Right lung (tissue), 2 donors: ENCODE measurements at regions not wholly inside any gene's neighbourhood (a gene's known extent, or its start where the extent isn't known, plus 50 kb on each side); places are given as distances from the start of the nearest gene placed in this dataset.
"Not testable (repeated sequence)": the region's sequence is repeated elsewhere in the genome, so short reads cannot be mapped to it uniquely, and the experiment has no call there.

Experiments
- DNase-seq, 2 donors: peaks; one replicate each; pipeline ENCODE4 v3.0.0-alpha.2; 2013

DNA sequence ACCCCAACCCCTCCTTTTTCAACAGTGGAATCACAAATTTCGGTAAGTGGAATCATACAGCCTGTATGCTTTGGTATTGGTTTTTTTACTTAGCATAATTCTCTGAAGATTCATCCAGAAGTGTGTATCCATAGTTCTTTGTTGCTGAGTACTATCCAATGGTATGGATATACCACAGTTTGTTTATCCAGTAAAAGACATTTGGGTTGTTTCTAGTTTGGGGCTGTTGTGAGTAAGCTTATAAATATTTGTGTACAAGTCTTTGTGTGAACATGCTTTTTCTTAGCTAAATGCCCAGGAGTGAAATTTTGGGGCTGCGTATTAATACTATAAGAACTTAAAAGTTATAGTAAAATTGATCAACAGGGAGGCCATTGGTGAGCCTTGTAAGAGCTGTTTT, 57.5 kb upstream of the GC start:
- no peak for DNase-seq

DNA sequence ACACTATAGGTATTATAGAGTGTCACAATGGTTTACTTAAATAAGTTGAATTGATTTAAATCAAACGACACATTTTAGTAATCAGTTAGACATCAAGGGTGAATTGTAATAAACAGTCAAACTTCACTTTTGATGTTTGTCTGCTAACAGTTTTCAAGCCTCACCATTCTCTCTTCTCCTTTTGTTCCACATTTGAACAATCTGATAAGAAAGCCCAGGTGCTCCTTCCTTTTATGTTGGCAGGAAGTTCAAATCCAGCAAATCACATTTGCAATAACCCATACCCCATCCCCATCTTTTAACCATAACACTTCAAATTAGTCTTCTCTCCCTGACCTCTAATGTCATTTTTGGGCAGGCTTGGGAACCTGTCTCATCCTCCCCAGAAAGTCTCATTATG, 63.4 kb upstream of the GC start:
- DNase-seq: no peak

DNA sequence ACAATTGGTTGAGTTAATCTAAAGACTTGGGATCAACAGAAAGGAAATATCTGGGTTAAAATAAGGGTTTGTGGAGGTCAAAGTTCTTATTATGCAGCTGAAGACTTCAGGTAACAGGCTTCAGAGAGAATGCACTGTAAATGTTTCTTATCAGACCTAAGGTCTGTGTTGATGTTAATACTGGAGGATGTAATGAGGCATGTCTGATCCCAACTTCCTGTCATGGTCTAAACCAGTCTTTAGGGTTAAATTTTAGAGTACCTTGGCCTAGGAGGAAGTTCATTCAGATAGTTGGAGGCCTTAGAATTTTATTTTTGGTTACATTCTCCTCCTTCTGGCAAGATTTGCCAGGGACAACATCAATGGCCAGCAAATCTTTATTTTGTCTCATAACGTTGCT, 72.1 kb upstream of the GC start:
- no peak for DNase-seq

DNA sequence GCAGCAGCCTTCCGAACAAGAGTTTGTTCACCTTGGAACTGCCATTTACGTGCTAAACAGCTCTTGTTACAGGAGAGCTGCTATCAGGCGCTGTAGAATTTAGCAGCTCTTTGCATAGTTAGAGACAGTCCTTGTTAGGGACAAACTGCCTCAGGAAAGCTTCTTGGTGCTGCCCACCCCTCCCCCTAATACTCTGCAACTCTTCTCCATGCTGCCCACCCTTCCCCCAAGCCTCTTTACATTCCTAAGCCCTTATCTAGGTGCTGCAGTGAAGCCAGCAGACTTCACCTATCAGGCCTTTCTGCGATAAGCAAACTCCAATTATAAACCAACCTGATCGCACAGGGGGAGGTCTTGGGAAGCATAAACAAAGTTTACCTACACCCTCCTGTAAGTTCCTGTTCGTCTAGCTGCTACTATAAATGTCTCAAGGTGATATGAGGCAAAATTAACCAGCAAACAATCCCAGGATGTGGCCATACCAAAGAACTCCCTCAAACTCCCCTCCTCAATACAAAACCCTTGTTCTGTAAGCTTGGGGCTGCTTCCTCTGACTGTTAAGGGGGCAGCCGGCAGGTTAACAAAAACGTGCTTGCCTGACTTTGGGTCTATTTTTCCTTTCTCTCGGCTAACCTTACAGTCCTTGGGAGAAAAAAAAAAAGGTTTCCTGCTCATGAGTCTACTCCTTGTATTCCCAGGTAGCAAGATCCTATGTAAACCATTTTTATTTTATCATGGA, 74.0 kb upstream of the GC start:
- DNase-seq: peak; percentile 28 to 35

DNA sequence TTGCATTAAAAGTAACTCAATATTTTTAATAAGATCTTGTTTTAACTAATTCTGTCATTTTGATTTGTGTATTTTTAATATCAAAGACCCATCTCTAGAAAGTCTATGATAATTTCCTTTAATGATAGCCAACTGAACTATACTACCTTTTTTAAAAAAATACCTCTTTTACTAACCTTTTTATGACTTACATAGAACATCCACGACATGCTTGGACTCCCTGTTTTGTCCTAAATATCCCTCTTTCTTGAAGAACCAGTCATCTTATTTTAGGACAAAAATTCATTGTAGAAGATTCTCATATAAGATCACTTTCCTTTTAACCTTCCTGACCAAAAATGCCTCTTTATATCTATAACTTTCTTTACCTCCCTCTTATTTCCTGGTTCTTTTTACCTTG, 76.8 kb upstream of the GC start:
- DNase-seq: no peak

DNA sequence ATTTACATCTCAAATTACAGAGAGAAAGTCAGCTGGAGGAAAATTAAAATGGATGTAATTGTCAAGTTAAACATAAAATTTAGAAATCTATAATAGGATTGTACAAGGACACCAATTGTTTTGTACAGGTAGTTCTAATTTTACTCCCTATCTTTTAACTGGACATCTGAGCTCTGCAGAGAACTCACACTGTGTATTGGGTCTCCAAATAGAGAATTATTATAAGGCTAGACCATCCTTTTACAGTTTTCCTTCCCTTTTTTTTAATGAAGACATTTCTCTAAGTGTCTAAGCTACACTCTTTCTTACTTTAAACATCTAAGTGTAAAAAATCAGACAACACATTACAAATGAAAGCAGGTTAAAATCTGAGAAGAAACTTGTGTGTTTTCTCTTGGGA, 78.4 kb upstream of the GC start:
- DNase-seq: no peak

DNA sequence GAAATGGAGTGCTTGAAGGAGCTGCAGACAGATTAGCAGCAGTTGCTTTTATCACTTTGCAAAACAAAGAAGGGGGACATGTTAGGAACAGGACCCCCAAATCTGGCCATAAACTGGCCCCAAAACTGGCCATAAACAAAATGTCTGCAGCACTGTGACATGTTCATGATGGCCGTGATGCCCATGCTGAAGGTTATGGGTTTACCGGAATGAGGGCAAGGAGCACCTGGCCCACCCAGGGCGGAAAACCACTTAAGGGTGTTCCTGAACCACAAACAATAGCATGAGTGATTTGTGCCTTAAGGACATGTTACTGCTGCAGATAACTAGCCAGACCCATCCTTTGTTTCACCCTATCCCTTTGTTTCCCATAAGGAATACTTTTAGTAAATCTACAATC, 79.6 kb upstream of the GC start:
- no peak for DNase-seq

DNA sequence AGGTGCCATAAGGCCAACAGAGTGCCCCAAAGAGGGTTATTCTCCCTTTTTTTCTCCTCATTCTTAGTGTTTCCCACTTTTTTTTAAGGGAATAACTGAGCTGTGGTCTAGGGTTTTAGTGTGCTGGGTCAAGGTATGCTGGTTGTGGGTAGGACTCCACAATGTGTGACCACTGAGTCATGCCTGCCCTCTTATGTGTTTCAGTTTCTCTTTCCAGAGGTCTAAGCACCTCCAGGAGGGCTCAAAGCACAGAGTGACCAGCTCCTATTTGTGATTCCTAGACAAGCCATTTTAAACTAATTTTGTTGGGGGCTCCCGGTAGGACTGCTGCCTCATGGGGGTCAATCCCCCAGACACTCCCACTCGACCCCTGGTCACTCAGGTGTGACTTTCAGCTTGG, 80.5 kb upstream of the GC start:
- no peak for DNase-seq

DNA sequence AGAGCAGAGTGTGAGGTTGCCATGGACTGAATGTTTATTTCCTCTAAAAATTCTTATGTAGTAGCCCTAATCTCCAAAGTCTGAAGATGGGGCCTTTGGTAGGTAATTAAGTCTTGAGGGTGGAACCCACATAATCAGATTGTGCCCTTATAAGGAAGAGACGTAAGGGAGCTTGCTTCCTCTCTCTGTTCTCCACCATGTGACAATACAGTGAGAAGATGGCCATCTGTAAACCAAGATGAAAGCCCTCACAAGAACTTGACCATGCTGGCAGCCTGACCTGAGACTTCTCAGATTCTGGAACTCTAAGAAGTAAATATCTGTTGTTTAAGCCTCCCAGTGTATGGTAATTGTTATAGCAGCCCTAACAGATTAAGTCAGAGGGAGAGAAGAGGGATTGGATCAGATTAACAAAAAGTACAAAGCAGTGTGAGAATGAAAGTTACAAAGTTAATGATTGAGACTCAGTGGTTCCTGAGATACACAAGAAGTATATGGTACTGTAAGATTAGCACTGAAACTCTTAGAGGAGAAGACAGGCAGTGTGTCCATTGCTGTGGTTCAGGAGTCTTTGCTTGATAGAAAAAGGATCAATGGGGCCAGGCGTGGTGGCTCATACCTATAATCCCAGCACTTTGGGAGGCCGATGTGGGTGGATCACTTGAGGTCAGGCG, 82.5 kb upstream of the GC start:
- DNase-seq: no peak

DNA sequence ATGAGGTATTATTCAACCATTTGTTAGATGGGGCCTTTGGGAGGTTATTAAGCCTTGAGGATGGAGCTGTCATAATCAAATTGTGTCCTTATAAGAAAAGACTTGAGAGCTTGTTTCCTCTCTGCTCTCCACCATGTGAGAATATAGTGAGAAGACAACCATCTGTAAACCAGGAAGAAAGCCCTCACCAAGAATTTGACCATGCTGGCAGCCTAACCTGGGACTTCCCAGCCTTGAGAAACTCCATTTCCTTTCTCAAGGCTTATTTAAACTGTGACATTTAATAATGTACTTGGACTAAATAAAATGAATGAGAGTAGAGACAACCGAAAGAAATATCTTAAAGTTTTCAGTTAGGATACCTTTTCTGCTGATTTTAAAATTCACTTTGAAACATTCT, 83.7 kb upstream of the GC start:
- DNase-seq: no peak

DNA sequence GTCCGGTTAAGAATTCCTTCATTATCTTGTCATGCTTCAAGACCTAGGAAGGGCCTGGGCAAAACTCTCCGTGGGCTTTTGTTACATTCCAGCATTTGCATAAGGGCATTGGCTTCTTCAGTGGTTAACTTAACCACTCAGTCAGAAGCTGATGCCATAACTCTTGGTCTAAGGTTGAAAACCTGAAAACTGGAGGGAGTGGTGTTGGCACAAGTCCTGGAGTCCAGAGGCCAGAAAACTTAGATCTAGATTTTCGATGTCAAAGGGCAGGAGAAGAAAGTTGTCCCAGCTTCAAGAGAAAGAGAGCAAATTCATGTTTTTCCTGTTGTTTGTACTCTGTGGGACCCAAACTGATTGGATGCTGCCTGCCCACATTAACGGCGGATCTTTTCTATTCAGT, 86.6 kb upstream of the GC start:
- no peak for DNase-seq

DNA sequence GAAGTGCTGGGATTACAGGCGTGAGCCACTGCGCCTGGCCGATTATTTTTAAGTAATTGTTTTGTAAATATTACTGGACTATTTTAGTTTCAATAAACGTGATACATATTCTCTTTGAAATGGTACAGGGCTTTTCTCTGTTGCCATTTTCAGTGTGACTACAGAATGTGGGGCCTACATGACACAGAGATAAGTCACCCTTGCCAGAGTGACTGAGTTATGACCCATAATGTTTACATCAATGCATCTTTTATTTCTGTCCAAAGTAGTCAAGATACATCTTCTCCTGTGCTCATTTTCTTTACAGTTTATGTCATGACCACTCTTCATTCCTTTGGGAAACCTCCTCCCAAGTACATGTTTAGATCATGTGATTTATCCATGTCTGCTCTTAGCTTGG, 88.3 kb upstream of the GC start:
- no peak for DNase-seq

DNA sequence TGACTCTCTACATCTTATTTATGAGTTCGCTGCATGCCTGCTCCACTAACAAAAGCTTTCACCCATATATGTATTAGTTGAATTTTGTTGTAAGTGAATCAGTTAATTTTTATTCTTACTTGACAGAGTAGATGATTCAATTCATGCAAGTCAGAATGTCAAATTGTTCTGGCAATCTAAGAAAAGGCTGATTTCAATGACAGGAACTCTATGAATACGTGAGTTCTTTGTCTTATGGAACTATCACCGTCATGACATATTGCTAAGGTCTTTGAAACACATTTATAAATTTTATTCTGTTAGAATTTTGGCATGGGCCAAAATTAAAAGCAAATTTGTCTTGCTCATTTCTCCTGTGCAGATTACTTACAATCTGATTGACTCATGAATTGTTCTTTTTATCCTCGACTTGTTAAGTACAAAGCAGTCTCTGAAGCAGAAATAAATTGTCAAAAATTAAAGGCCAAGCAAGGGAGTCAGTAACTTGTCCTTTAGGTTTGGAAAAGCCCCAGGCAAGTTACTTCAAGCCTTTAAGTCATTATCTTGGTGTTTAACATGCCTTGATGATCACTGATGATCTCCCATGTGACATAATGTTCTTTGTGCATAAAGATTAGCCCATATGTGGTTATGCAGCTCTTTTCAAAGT, 89.0 kb upstream of the GC start:
- DNase-seq: no peak

DNA sequence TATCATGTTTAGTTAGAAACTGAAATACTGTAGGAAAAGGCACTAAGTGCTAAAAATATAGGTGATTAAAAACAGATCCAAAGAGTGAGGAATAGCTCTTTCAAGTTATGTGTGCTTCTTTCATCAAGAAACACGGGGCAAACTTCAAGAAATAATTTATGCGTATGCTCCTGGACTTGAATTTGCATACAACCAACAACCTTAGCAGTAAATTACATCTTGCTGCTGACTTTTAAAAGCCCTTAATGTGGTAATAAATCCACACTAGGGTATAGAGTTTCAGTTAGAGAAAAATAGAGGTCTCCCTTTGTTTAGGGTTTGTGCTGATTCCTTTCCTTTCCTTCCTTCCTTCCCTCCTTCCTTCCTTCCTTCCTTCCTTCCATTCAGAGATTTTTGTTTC, 94.5 kb upstream of the GC start:
- DNase-seq: no peak

DNA sequence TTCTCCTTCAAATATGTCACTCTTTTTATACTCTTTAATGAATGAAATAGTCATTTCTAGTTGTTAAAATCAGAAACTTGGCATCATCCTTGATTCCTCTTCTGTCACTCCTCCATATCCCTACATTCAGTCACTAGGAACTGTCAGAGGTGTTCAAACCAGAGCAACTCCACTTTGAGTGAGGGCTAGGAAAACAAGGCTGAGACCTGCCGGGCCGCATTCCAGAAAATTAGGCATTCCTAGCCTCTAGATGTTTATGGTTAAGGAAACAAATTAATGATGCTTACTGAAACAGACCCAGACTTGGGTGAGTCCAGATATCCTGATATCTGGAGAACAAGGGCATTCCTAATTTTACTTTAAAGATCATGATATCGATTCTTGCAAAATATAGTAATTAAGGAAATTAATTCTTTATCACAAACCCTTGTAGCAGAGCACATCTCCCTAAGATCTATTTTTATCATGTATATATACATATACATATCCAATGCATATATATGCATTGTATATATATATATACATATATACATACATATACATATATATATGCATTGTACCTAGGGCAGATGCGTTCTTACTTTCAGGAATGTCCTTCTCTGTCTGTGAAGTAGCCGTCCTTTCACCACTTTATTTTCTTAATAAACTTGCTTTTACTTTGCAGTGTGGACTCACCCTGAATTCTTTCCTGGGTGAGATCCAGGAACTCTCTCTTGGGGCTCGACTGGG, 98.4 kb upstream of the GC start:
- DNase-seq: no peak

DNA sequence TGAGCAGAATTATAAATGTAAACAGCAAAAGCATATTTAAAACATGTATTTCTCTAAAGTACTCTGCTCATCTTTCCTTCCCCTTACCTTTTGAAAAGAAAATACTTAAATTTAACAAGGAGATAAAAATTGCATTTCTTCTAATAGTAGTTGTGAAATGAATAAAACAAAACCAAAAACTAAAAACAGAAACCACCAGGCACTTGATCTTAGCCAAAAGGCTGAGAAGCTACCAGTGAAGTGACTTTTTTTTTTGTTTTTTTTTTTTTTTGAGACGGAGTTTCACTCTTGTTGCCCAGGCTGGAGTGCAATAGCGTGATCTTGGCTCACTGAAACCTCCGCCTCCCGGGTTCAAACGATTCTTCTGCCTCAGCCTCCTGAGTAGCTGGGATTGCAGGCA, 116.5 kb upstream of the GC start:
- not testable (repeated sequence) for DNase-seq

DNA sequence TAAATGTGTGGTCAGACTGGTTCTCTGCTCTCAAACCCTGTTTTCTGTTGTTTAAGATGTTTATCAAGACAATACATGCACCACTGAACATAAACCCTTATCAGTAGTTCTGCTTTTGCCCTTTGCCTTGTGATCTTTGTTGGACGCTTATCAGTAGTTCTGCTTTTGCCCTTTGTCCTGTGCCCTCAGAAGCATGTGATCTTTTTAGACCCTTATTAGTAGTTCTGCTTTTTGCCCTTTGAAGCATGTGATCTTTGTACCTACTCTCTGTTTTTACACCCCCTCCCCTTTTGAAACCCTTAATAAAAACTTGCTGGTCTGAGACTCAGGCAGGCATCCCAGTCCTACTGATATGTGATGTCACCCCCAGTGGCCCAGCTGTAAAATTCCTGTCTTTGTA, 121.7 kb upstream of the GC start:
- DNase-seq: not testable (repeated sequence)

DNA sequence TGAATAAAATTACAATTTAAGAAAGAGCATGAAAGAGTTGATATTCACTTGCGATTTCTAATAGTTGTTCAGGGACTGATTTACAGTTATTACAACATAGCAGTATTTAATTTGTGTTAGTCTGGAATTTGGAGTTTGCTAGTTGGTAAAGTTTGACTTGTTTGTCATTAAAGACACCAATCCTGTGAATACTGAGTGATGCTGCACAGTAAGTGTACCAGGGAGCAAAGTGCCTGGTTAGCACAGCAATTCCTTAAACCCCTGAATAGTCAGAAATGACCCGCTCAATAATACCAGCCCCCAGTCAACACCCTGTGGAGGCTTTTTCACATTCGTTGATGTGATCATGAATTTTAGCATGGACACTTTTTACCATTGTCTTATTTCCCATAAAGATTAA, 122.2 kb upstream of the GC start:
- no peak for DNase-seq

DNA sequence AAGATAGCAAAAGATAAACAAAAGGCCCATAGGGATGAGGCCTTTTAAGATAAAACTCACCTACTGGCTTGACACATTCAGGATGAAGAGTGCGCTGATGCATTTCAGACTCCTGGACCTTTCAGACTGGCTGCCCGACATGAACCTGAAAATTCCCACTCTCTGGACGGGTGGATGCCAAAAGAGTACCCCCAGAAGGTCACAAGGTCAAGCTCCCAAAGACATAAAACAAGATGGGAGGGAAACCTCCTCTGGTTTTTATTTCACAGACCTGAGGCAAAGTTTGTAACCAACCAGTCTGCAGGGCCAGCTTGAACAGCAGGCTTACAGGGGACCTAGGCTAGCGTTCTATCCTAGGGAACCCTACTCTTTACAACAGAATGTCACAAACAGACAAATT, 123.2 kb upstream of the GC start:
- no peak for DNase-seq

DNA sequence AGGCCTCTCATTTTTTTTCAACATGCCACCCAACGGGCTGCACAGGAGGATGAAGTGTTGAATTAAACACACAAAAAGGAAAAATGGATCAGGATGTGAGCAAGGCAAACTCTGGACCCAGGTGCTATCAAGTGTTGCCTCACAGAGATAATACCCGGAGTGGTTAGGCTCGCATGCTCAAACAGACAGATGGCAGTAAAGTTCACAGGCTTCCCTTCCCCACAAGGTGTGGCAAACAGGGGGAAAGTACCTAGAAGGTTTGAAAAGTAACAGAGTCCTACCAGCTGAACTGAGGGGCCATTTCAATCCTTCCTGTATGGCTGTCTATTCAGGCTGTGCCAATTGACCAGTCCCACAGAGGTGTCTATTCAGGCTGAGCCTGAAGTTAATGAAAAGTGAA, 123.9 kb upstream of the GC start:
- DNase-seq: no peak

DNA sequence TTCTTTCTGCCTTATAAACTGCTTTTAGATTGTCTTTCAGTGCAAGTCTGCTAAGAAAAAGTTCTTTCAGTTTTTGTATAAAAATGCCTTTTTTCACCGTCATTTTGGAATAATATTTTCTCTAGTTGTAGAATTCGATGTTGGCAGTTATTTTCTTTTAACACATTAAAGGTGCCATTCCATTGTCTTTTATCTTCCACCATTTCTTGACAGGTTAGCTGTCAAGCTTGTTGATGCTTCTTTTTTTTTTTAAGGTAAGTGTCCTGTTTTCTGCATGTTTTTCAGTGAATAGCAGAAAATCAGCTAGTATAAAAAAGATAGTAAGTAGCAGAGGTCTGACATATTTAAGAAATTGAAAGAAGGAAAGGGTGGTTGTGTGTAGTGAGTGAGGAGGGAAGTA, 118.5 kb upstream of the NPFFR2 start:
- no peak for DNase-seq

DNA sequence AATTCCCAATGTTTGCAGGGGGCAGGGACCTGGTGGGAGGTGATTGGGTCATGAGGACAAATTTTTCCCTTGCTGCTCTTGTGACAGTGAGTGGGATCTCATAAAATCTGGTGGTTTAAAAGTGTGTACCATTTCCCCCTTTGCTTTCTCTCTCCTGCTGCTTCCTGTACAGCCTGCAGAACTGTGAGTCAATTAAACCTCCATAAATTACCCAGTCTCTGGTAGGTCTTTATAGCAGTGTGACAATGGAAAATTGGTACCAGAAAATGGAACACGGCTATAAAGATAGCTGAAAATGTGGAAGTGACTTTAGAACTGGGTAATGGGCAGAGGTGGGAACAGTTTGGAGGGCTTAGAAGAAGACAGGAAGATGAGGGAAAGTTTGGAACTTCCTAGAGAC, 108.7 kb upstream of the NPFFR2 start:
- no peak for DNase-seq

DNA sequence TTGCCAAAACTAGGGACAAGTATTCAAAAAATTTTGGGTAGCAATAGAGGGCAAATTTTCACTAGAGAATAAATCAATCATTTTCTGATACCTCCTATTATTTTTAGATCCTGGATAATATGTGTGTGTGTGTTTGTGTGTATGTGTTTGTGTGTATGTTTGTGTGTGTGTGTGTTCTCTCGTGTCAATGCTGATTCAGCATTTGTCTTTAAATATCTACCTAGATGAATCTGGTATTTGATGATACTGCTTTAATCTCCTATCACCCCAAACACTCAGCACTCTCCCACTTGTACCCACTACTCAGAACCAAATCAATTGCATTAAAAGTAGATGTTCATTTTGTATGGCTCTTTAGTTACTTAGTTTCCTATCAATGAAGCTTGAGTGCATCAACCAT, 101.3 kb upstream of the NPFFR2 start:
- DNase-seq: no peak
